HG03442 (cell line): ENCODE measurements at regions not wholly inside any gene's neighbourhood (a gene's known extent, or its start where the extent isn't known, plus 50 kb on each side); places are given as distances from the start of the nearest gene placed in this dataset.

Experiments used
- ATAC-seq: cut with Tn5 transposase; IDR thresholded peaks from one replicate; pipeline ENCODE4 v1.9.1; 2021; ENCODE audit warnings: mild to moderate bottlenecking, moderate library complexity; ENCODE audit not compliant: unreplicated experiment

- no peak for ATAC-seq
These were observed 1177.9 kb downstream of the GRIK2 start for GRCh38 chr6:102571236-102571908.

GRCh38 chr6:102562713-102563112 is 1169.2 kb downstream of the GRIK2 start:
- no peak for ATAC-seq

GRCh38 chr6:102553214-102553613 is 1159.7 kb downstream of the GRIK2 start:
- no peak for ATAC-seq

- ATAC-seq: no peak
These were observed 1155.8 kb downstream of the GRIK2 start for GRCh38 chr6:102549221-102549874.

- no peak for ATAC-seq
These were observed 1131.8 kb downstream of the GRIK2 start for GRCh38 chr6:102525336-102525735.

GRCh38 chr6:102520966-102521365 is 1127.5 kb downstream of the GRIK2 start:
- no peak for ATAC-seq

GRCh38 chr6:102517506-102517905 is 1124.0 kb downstream of the GRIK2 start:
- no peak for ATAC-seq

- no peak for ATAC-seq
These were observed 1108.1 kb downstream of the GRIK2 start for GRCh38 chr6:102501615-102502014.

GRCh38 chr6:102494808-102495207 is 1101.3 kb downstream of the GRIK2 start:
- no peak for ATAC-seq

GRCh38 chr6:102493485-102493884 is 1100.0 kb downstream of the GRIK2 start:
- ATAC-seq: no peak

GRCh38 chr6:102488729-102489128 is 1095.2 kb downstream of the GRIK2 start:
- no peak for ATAC-seq

GRCh38 chr6:102485480-102485879 is 1092.0 kb downstream of the GRIK2 start:
- no peak for ATAC-seq

GRCh38 chr6:102474041-102474807 is 1080.7 kb downstream of the GRIK2 start:
- no peak for ATAC-seq

GRCh38 chr6:102458990-102459389 is 1065.5 kb downstream of the GRIK2 start:
- no peak for ATAC-seq

- no peak for ATAC-seq
These were observed 1044.7 kb downstream of the GRIK2 start for GRCh38 chr6:102438171-102438570.

GRCh38 chr6:102417368-102417998 is 1024.0 kb downstream of the GRIK2 start:
- ATAC-seq: no peak

GRCh38 chr6:102415891-102416290 is 1022.4 kb downstream of the GRIK2 start:
- no peak for ATAC-seq

GRCh38 chr6:102411796-102412195 is 1018.3 kb downstream of the GRIK2 start:
- ATAC-seq: no peak

GRCh38 chr6:102407886-102408741 is 1014.6 kb downstream of the GRIK2 start:
- no peak for ATAC-seq

GRCh38 chr6:102405860-102406259 is 1012.4 kb downstream of the GRIK2 start:
- no peak for ATAC-seq
